HepG2 (cell line): ENCODE measurements at regions not wholly inside any gene's neighbourhood (a gene's known extent, or its start where the extent isn't known, plus 50 kb on each side); places are given as distances from the start of the nearest gene placed in this dataset.
"Not testable (repeated sequence)": the region's sequence is repeated elsewhere in the genome, so short reads cannot be mapped to it uniquely, and the experiment has no call there.

Experiments used
- ATAC-seq: fragments of 200-7000 bp; cut with Tn5 transposase; 3 replicates; pipeline ENCODE4 v1.9.1; 2020; ENCODE audit warnings: mild to moderate bottlenecking, moderate library complexity
- BruUV-seq: library from RNA; stranded (reverse); fragments of 400-500 nt; replicated peaks from 2 replicates; lab custom pipeline; 2021; lab: Mats Ljungman, UMichigan
- CTCF ChIA-PET: fragments of 300-600 bp; formaldehyde crosslinking; extraction: SDS; loops from one replicate; lab custom pipeline; 2021; ENCODE audit warnings: low total read pairs, inconsistent platforms, low intra/inter-chr PET ratio; lab: Yijun Ruan, JAX
- POLR2A ChIA-PET: fragments of 350-600 bp; sonication (Branson Sonifier 250); formaldehyde crosslinking; loops from one replicate; lab custom pipeline; 2020; ENCODE audit warnings: antibody characterized with exemption, inconsistent platforms; lab: Yijun Ruan, JAX
- DNase-seq: peaks from one replicate; pipeline ENCODE4 v3.0.0-alpha.2; 2015; ENCODE audit warnings: low spot score
- FAIRE-seq: peaks from 3 replicates; lab custom pipeline; 2011; peaks lifted over from hg19 to GRCh38; lab: Jason Lieb, UNC
- H2AFZ ChIP-seq: one replicate; pipeline ENCODE4 v1.6.1; 2011; ENCODE audit warnings: low read length, inconsistent platforms
- H3K27ac ChIP-seq: fragments of 300-600 bp; 3 replicates; pipeline ENCODE4 v1.8.0; 2011; ENCODE audit warnings: mixed run types, mild to moderate bottlenecking, mixed read lengths, low read length, inconsistent platforms; ENCODE audit not compliant: insufficient read depth; ENCODE audit errors: extremely low read length
- H3K27me3 ChIP-seq, 2 experiments: fragments of 200-600 bp in 1 of 2; 2 replicates in 1 of 2; 3 replicates in 1 of 2; pipeline versions ENCODE4 v1.6.0 to v1.8.0; 2011; ENCODE audit warnings: low read length in 2 of 2, mild to moderate bottlenecking in 2 of 2, moderate library complexity in 2 of 2, inconsistent platforms in 1 of 2; ENCODE audit not compliant: insufficient read depth in 2 of 2, control insufficient read depth in 1 of 2
- H3K36me3 ChIP-seq, 2 experiments: fragments of 200-600 bp in 1 of 2; replicated peaks in 1 of 2; 2 replicates in 1 of 2; 3 replicates in 1 of 2; pipeline versions ENCODE4 v1.5.1 to v1.8.0; 2011; ENCODE audit warnings: low read length in 2 of 2, inconsistent platforms in 1 of 2; ENCODE audit not compliant: insufficient read depth in 2 of 2, control insufficient read depth in 1 of 2
- H3K4me1 ChIP-seq: 2 replicates; pipeline ENCODE4 v1.5.1; 2012; ENCODE audit warnings: low read length, inconsistent platforms; ENCODE audit not compliant: insufficient read depth
- H3K4me2 ChIP-seq: 2 replicates; pipeline ENCODE4 v1.6.0; 2011; ENCODE audit warnings: low read depth, low read length, inconsistent platforms
- H3K4me3 ChIP-seq, 3 experiments: fragments of 200-600 bp in 1 of 3; sonication (generic), shearing (Covaris generic) in 1 of 3; replicated peaks in 1 of 3; 2 replicates each; pipeline ENCODE4 v1.5.1; 2011 to 2016; ENCODE audit warnings: low read length in 3 of 3, inconsistent platforms in 2 of 3, low read depth in 2 of 3, mild to moderate bottlenecking in 2 of 3, control low read depth in 1 of 3, mixed read lengths in 1 of 3; ENCODE audit not compliant: insufficient read depth in 1 of 3
- H3K79me2 ChIP-seq: one replicate; pipeline ENCODE4 v1.6.1; 2011; ENCODE audit warnings: low read length, inconsistent platforms; ENCODE audit not compliant: insufficient read depth
- H3K9ac ChIP-seq: 2 replicates; pipeline ENCODE4 v1.6.0; 2011; ENCODE audit warnings: mild to moderate bottlenecking, low read depth, low read length, inconsistent platforms; ENCODE audit not compliant: insufficient read depth
- H3K9me3 ChIP-seq: 2 replicates; pipeline ENCODE4 v1.5.1; 2012; ENCODE audit warnings: mild to moderate bottlenecking, low read length
- H4K20me1 ChIP-seq: 2 replicates; pipeline ENCODE4 v1.6.0; 2011; ENCODE audit warnings: inconsistent platforms, mild to moderate bottlenecking, low read length, moderate library complexity; ENCODE audit not compliant: insufficient read depth
- ETS1 ChIP-seq: sonication (generic); formaldehyde crosslinking; IDR thresholded peaks from 2 replicates; pipeline ENCODE4 v1.4.0; 2020; ENCODE audit warnings: missing genetic modification reagents
- HOXA9 ChIP-seq: sonication (generic); formaldehyde crosslinking; IDR thresholded peaks from 2 replicates; pipeline ENCODE4 v1.8.1; 2022; ENCODE audit warnings: missing genetic modification reagents, mild to moderate bottlenecking, moderate library complexity, borderline replicate concordance
- NBN ChIP-seq: fragments of 450-650 bp; conservative IDR thresholded peaks from 2 replicates; pipeline ENCODE4 v1.6.1; 2017
- RFXAP ChIP-seq: sonication (generic); formaldehyde crosslinking; IDR thresholded peaks from 2 replicates; pipeline ENCODE4 v1.4.0; 2020; ENCODE audit warnings: missing genetic modification reagents, borderline replicate concordance
- SNAPC5 ChIP-seq: sonication (generic); formaldehyde crosslinking; IDR thresholded peaks from 2 replicates; pipeline ENCODE4 v1.8.1; 2023; ENCODE audit warnings: mild to moderate bottlenecking, missing genetic modification reagents, borderline replicate concordance
- TFE3 ChIP-seq: IDR thresholded peaks from 2 replicates; pipeline ENCODE4 v1.6.1; 2016
- ZNF160 ChIP-seq: sonication (generic); formaldehyde crosslinking; IDR thresholded peaks from 2 replicates; pipeline ENCODE4 v1.8.0; 2022; ENCODE audit warnings: mild to moderate bottlenecking, inconsistent platforms, missing genetic modification reagents
- ZNF644 ChIP-seq: IDR thresholded peaks from 2 replicates; pipeline ENCODE4 v1.6.1; 2016; ENCODE audit warnings: low read depth
- WGBS: methylation state at CpG from one replicate; pipeline ENCODE4 v1.1.6; 2017; ENCODE audit warnings: low lambda C conversion rate; 5-methylcytosine and 5-hydroxymethylcytosine counted together
- in situ Hi-C: cut with HindIII; loops from 2 replicates; pipeline ENCODE4 v1.10.0; 2017; ENCODE audit warnings: low pct_unique_long_range_greater_than_20kb; ENCODE audit not compliant: extremely low pct_ligation_motif_present
- intact Hi-C: fragments of 100-400 bp; cut with micrococcal nuclease; formaldehyde crosslinking; loops from one replicate; pipeline ENCODE4 v1.10.0; 2022; ENCODE audit not compliant: unreplicated experiment

GRCh38 chr5:179403426-179404147 lies 58.3 kb upstream of the ADAMTS2 start (continued):
- TF ChIP-seq ETS1 (CRISPR knock-in tag) = no peak

- WGBS = no CpG with 5 or more reads among the region's 2 CpGs
- FAIRE-seq, intact Hi-C loops: not testable (repeated sequence)
Measured at GRCh38 chr5:179400435-179400834, 55.2 kb upstream of the ADAMTS2 start.

GRCh38 chr5:179400020-179400419 lies 54.8 kb upstream of the ADAMTS2 start:
- no peak for ATAC-seq
- H3K27ac ChIP-seq = no peak overlapping the region
- intact Hi-C loops = no loop called here

More at GRCh38 chr5:179400435-179400834, 55.2 kb upstream of the ADAMTS2 start:
- H3K9me3 ChIP-seq = peaks cover 38% of the 10 kb centered on the region
- in situ Hi-C loops, H3K79me2 ChIP-seq, H3K4me2 ChIP-seq, POLR2A ChIA-PET, H2AFZ ChIP-seq, H4K20me1 ChIP-seq, DNase-seq, H3K27ac ChIP-seq, CTCF ChIA-PET, H3K9ac ChIP-seq, H3K36me3 ChIP-seq, H3K4me3 ChIP-seq, H3K27me3 ChIP-seq, H3K4me1 ChIP-seq, ATAC-seq, BruUV-seq: not testable (repeated sequence)

More at GRCh38 chr5:179400020-179400419, 54.8 kb upstream of the ADAMTS2 start:
- H2AFZ ChIP-seq = no peak overlapping the region
- TF ChIP-seq SNAPC5 (CRISPR knock-in tag) (no peak), ZNF644 (CRISPR knock-in tag) (no peak), ZNF160 (no peak), RFXAP (no peak), HOXA9 (CRISPR knock-in tag) (no peak), TFE3 (no peak), NBN (no peak)
- POLR2A ChIA-PET = no interaction called here
- no TSS peak for BruUV-seq
- H3K36me3 ChIP-seq = no peaks in the 10 kb centered on the region
- in situ Hi-C loops = no loop called here
- H3K79me2 ChIP-seq = no peaks in the 10 kb centered on the region
- H4K20me1 ChIP-seq = no peaks in the 10 kb centered on the region
- H3K9me3 ChIP-seq = peaks cover 38% of the 10 kb centered on the region
- H3K27me3 ChIP-seq = no peaks in the 10 kb centered on the region; a peak in 1 of 5 replicates
- CTCF ChIA-PET = no interaction called here
- H3K4me3 ChIP-seq = no peak overlapping the region
- WGBS = 0% methylated on average over 3 of the region's 3 CpGs
- no peak overlapping the region for H3K9ac ChIP-seq
- no peak overlapping the region for H3K4me2 ChIP-seq
- no peaks in the 10 kb centered on the region for H3K4me1 ChIP-seq
- no peak for FAIRE-seq
- no peak for DNase-seq
